GM06990 (cell line): ENCODE measurements at regions not wholly inside any gene's neighbourhood (a gene's known extent, or its start where the extent isn't known, plus 50 kb on each side); places are given as distances from the start of the nearest gene placed in this dataset.

Source experiments
- DNase-seq: peaks from one replicate; pipeline ENCODE4 v3.0.0-alpha.2; 2011; ENCODE audit not compliant: insufficient read length; ENCODE audit errors: extremely low read depth
- H3K27me3 ChIP-seq: replicated peaks from 2 replicates; pipeline ENCODE4 v1.6.0; 2011; ENCODE audit warnings: low read length; ENCODE audit not compliant: control insufficient read depth, insufficient read depth
- H3K36me3 ChIP-seq: 2 replicates; pipeline ENCODE4 v1.5.1; 2011; ENCODE audit warnings: low read length; ENCODE audit not compliant: control insufficient read depth, insufficient read depth
- H3K4me3 ChIP-seq: replicated peaks from 2 replicates; pipeline ENCODE4 v1.5.1; 2011; ENCODE audit warnings: low read depth, mild to moderate bottlenecking, control low read depth, low read length
- CTCF ChIP-seq: IDR thresholded peaks from 2 replicates; pipeline ENCODE4 v1.5.1; 2011; ENCODE audit warnings: low read length, control low read depth, mild to moderate bottlenecking, inconsistent platforms; ENCODE audit not compliant: insufficient read depth, poor library complexity, severe bottlenecking

DNA sequence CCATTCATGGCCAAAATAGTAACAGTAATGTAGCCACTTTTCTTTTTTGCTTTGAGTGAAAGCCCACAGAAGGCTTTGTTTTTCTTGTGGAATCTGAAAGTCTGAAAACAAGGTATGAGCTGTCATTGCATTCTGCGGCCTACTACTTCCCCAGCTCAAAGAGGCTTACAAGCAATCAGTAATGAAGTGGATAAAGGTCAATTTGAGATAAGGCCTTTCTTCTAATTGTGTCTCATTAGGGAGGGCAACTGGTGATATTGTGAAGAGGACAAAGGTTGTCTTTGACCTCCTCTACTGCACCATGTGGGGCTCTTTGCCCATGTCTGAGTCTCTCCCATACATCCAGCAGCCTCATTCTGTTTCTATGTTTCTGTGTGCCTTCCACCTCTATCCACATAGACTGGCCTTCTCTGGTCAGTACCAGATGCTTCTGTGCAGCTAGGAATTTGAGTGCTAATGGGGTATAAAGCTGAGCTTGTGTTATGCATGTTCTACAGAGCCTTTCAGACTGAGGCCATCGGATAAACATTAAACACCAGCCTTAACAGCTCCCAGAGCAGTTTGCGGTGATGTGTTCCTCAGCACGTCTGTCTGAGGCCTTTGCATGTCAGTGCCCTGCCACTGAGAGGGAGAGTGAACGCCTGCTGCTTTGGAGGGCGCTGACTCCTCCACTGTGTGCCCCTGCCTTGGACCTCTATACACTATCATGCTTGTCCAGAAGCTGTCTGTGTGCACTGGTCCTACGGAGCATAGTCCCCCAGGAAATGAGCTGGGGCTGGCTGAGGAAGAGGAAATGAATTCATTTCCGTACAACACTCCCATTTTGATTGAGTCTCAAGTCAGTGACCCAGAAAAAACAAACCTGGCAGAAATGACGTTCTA, 80.2 kb downstream of the SH2D1A start:
- TF ChIP-seq CTCF: no peak
- no peak for DNase-seq
- no peak overlapping the region for H3K4me3 ChIP-seq
- no peaks in the 10 kb centered on the region for H3K27me3 ChIP-seq
- H3K36me3 ChIP-seq: no peaks in the 10 kb centered on the region

DNA sequence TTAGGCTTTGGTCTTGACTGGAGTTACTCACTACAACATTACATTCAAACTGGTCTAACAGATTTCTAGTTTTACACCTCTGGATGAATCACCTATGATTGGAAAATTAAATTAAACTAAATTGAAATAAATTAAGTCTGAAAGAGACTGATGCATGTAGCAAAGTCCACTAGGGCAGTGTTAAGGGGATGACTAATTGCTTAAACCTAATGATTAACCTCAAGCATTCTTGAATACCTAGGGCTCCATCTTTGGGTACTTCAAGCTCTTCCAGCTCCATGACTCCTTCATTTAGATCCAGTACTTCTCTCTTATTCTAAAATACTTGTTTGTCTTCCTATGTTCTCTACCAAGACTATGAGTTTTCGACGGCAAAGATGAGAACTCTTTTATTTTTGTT, 86.8 kb downstream of the SH2D1A start:
- H3K36me3 ChIP-seq: no peaks in the 10 kb centered on the region
- no peak overlapping the region for H3K4me3 ChIP-seq
- TF ChIP-seq CTCF: no peak
- H3K27me3 ChIP-seq: no peaks in the 10 kb centered on the region; the same call in 1 of the 2 replicates
- DNase-seq: no peak

- TF ChIP-seq CTCF: no peak
- H3K4me3 ChIP-seq: no peak overlapping the region
- DNase-seq: no peak
- H3K36me3 ChIP-seq: no peaks in the 10 kb centered on the region
- H3K27me3 ChIP-seq: no peaks in the 10 kb centered on the region; the same call in 1 of the 2 replicates
These were observed 89.3 kb downstream of the SH2D1A start for GRCh38 chrX:124435616-124436015.

- Histone ChIP-seq H3K36me3 (no peaks in the 10 kb centered on the region), H3K4me3 (no peak overlapping the region), H3K27me3 (no peaks in the 10 kb centered on the region; the same call in 1 of the 2 replicates)
- TF ChIP-seq CTCF: no peak
- no peak for DNase-seq
These were observed 94.3 kb downstream of the SH2D1A start for GRCh38 chrX:124440695-124441094.

DNA sequence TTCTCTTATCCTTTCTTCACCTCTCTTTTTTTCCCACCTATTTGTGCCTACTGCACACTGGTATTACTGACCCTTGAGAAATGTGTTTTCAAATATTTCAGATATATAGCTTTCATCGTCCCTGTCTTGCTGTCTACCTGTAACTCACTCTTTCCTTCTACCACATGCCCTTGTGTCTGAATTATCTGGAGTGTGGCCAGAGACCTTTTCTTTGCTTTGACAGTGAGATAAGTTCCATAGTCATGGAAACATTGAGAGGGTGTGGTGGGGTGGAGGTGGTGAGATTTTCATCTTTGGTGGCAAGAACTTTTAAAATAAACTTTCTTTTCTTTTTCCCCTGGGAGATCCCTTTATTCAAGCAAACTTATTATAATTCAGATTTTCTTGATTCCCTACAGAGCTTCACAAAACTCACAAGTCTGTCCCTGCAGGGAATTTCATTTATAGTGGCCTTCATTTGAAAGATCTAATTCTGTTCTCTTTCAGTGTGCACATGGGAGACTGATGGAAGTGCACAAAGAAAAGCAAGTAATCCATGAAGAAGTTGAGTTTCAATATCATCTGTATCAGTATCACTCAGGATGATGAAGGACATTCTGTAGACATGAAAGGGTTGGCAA, 95.7 kb downstream of the SH2D1A start:
- Histone ChIP-seq H3K27me3 (no peaks in the 10 kb centered on the region), H3K36me3 (no peaks in the 10 kb centered on the region), H3K4me3 (no peak overlapping the region)
- no peak for DNase-seq
- no peak for TF ChIP-seq CTCF
